KMS-11 (cell line): ENCODE measurements at regions not wholly inside any gene's neighbourhood (a gene's known extent, or its start where the extent isn't known, plus 50 kb on each side); places are given as distances from the start of the nearest gene placed in this dataset.

Experiments
- H2AFZ ChIP-seq: fragments of 200-600 bp; sonication (generic); 2 replicates; pipeline ENCODE4 v1.6.1; 2016; ENCODE audit warnings: antibody characterized with exemption, mixed run types, low read depth
- H3K27ac ChIP-seq: fragments of 200-600 bp; sonication (generic); 2 replicates; pipeline ENCODE4 v1.6.1; 2016; ENCODE audit warnings: mild to moderate bottlenecking, mixed run types
- H3K27me3 ChIP-seq: fragments of 200-600 bp; sonication (generic); 2 replicates; pipeline ENCODE4 v1.6.1; 2017; ENCODE audit warnings: mild to moderate bottlenecking, low read depth, mixed run types, moderate library complexity; ENCODE audit not compliant: insufficient read depth
- H3K36me3 ChIP-seq: fragments of 200-600 bp; sonication (generic); 2 replicates; pipeline ENCODE4 v1.6.1; 2017; ENCODE audit warnings: mild to moderate bottlenecking, mixed run types; ENCODE audit not compliant: insufficient read depth
- H3K4me1 ChIP-seq: fragments of 200-600 bp; sonication (generic); 2 replicates; pipeline ENCODE4 v1.6.1; 2016; ENCODE audit warnings: mild to moderate bottlenecking, low read depth, mixed run types; ENCODE audit not compliant: poor library complexity, severe bottlenecking
- H3K4me2 ChIP-seq: fragments of 200-600 bp; sonication (generic); 2 replicates; pipeline ENCODE4 v1.7.0; 2016; ENCODE audit warnings: mild to moderate bottlenecking, mixed run types
- H3K4me3 ChIP-seq: fragments of 200-600 bp; sonication (generic); IDR thresholded peaks from 2 replicates; pipeline ENCODE4 v1.6.1; 2017; ENCODE audit warnings: low read depth, low read length, mixed read lengths; ENCODE audit not compliant: insufficient read depth
- H3K79me2 ChIP-seq: fragments of 200-600 bp; sonication (generic); 2 replicates; pipeline ENCODE4 v1.6.1; 2016; ENCODE audit warnings: low read depth, mixed run types; ENCODE audit not compliant: insufficient read depth
- H3K9ac ChIP-seq: fragments of 200-600 bp; sonication (generic); 2 replicates; pipeline ENCODE4 v1.6.1; 2016; ENCODE audit warnings: mild to moderate bottlenecking, mixed run types
- H4K20me1 ChIP-seq: fragments of 200-600 bp; sonication (generic); 2 replicates; pipeline ENCODE4 v1.6.1; 2016; ENCODE audit warnings: mild to moderate bottlenecking, mixed run types; ENCODE audit not compliant: insufficient read depth
- CTCF ChIP-seq: fragments of 200-600 bp; sonication (generic); conservative IDR thresholded peaks from 2 replicates; pipeline ENCODE4 v1.6.1; 2017; ENCODE audit warnings: low read depth, mild to moderate bottlenecking, antibody characterized with exemption, low read length, moderate library complexity, mixed read lengths

DNA sequence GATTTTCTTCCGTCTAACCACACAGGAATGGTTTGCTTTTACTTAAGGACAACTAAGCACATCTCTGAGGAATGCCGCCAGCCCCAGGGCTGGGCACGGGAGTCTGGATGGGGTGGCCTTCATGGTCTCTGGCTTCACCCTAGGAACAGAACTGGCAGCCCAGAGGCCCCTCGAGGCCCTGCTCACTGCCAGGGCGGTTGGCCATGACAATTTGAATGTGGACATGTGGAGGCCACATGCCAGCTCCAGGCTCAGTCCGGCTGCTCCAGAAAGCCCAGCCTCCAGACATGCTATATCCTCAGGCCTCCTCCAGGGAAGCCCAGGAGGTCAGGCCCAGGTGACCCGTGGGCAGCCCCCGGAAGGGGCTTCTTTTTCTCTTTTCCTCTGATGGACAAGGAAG is 84.0 kb upstream of the FGF3 start:
- Histone ChIP-seq H3K36me3 (no peaks in the 10 kb centered on the region), H3K4me1 (no peaks in the 10 kb centered on the region), H3K27ac (no peak overlapping the region), H3K4me2 (no peak overlapping the region), H2AFZ (no peak overlapping the region), H3K9ac (no peak overlapping the region), H4K20me1 (no peaks in the 10 kb centered on the region), H3K4me3 (no peak overlapping the region), H3K27me3 (no peaks in the 10 kb centered on the region; the same call in 1 of the 2 replicates), H3K79me2 (no peaks in the 10 kb centered on the region)
- TF ChIP-seq CTCF: no peak

DNA sequence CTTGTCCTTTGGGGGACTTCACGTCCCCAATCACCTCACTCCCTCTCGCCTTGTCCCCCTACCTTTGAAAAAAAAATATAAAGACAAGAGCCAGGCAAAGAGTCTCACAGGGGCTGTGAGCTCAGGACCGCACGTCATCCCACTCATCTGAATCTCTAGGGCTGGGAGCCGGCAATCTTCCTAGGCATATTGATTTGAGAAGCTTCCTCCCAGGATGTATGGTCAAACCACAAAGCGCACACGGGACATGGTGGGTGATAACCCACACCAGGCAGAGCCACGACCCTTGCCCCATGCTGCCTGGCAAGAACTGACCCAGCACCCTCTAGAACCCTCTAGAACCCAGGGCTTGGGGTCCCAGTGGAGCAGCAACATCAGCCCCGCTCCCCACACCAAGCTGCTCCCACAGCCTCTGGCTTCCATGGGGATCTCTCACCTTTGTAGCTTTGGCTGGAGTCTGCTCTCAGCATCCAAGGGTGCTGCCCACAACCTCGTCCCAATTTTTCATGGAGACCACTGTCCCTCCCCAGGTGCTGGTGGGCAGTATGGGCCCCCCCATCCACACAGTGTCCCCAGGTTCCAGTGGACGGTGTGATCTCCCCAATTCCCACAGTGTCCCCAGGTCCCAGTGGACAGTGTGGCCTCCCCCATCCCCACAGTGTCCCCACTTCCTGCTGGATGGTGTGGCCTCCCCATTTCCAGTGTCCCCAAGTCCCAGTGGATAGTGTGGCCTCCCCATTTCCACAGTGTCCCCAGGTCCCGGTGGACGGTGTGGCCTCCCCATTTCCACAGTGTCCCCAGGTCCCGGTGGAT is 85.2 kb upstream of the FGF3 start:
- no peaks in the 10 kb centered on the region; the same call in 1 of the 2 replicates for H3K27me3 ChIP-seq
- H3K27ac ChIP-seq: no peak overlapping the region
- no peak overlapping the region for H3K9ac ChIP-seq
- no peaks in the 10 kb centered on the region for H3K36me3 ChIP-seq
- H4K20me1 ChIP-seq: no peaks in the 10 kb centered on the region
- TF ChIP-seq CTCF: no peak
- no peaks in the 10 kb centered on the region for H3K79me2 ChIP-seq
- no peak overlapping the region for H3K4me3 ChIP-seq
- H3K4me2 ChIP-seq: no peak overlapping the region
- H3K4me1 ChIP-seq: no peaks in the 10 kb centered on the region
- no peak overlapping the region for H2AFZ ChIP-seq

DNA sequence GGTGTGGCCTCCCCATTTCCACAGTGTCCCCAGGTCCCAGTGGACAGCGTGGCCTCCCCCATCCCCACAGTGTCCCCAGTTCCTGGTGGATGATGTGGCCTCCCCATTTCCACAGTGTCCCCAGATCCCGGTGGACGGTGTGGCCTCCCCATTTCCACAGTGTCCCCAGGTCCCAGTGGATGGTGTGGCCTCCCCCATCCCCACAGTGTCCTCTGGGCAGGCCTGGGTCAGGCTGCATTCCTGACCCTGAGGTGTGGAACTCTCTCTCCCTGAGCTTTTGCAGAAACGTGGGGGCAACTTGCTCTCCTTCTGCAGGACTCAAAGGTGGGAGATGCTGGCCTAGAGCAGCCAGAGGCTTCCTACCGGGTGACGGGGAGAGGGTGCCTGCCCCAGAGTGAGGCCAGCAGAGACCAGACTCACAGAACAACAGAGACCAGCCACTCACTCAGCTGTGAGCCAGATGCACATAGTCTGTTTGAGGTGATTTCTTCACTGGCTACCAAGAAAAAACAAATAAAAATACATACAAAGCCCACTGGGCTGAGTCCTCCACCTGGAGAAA is 85.8 kb upstream of the FGF3 start:
- Histone ChIP-seq H3K4me2 (no peak overlapping the region), H4K20me1 (no peaks in the 10 kb centered on the region), H3K27me3 (no peaks in the 10 kb centered on the region; the same call in 1 of the 2 replicates), H3K27ac (no peak overlapping the region), H3K4me1 (no peaks in the 10 kb centered on the region), H3K9ac (no peak overlapping the region), H3K36me3 (no peaks in the 10 kb centered on the region), H3K79me2 (no peaks in the 10 kb centered on the region), H3K4me3 (no peak overlapping the region), H2AFZ (no peak overlapping the region)
- TF ChIP-seq CTCF: no peak

DNA sequence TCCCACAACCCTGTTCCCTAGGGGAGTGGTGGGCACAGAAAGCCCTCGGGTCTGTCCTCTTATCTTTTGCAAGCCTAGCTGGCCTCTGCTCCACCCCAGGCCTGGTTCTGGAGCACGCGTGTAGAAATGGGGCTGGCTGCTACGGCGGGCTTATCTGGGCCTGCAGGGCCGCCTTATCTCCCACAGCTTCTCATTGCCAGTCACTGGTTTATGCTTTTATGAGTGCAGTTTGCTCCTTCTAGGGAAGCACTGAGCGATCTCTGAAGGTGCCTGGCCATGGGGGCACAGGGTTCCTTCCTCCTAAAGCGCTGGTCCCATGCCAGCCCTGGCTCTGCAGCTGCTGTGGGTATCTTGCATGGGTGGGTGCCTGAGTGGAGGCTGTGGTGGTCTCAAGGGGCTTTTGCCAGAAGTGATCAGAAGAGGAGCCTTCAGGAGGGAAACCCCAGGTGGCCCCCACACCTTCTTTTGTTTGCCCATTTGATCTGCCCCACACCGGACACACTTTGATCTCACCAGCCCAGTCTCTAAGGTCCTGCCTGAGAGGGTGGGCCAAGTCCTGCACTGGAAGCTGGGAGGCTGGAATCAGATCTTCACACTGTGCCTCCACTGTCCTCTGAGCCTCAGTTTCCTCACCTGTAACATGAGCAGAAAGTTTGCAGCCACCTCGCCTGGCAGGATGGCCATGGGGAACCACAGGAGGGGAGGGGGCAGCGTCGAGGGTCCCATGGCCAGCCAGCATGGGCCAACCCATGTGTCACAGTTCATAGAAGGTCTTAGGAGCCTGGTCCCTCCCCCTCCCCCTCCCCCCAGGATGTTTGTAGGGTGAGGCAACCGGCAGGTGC is 86.6 kb upstream of the FGF3 start:
- Histone ChIP-seq H3K27ac (no peak overlapping the region), H3K4me2 (no peak overlapping the region), H2AFZ (no peak overlapping the region), H3K9ac (no peak overlapping the region), H3K27me3 (no peaks in the 10 kb centered on the region; the same call in 1 of the 2 replicates), H3K79me2 (no peaks in the 10 kb centered on the region), H3K4me1 (no peaks in the 10 kb centered on the region), H3K4me3 (no peak overlapping the region), H3K36me3 (no peaks in the 10 kb centered on the region), H4K20me1 (no peaks in the 10 kb centered on the region)
- TF ChIP-seq CTCF: no peak
